ENCODE measurements at regions not wholly inside any gene's neighbourhood (a gene's known extent, or its start where the extent isn't known, plus 50 kb on each side); places are given as distances from the start of the nearest gene placed in this dataset.

DNA sequence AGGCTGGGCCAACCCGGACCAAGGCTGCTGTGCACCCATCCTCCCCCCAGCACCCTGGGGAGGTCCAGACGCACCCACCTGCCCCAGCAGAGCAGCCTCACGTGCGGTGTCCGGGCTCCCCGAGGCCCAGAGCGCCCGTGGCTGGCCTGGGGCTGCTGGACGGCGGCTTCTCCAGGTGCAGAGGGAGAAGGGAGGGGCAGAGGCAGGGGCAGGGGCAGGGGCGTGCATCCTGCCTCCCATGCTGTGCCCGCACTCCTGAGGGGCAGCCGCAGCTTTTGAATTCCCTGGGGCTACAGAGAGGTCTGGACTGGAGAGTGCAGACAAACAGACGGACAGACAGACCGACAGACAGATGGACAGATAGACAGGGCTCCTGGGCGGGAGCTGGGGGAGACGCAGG lies 83.6 kb upstream of the PRR5 start:
- Histone ChIP-seq H3K9me3 (peaks cover 0 to 6% of the 10 kb centered on the region in 2 donors), H3K36me3 (no peaks in the 10 kb centered on the region), H3K4me1 (peaks cover 0 to 9% (median 2%) of the 10 kb centered on the region in 4 donors), H3K27me3 (peaks cover 15% of the 10 kb centered on the region), H3K27ac (no peak overlapping the region), H3K4me3 (no peak overlapping the region)
- intact Hi-C loops (cut with DNase I; ENCODE audit: low total_unique reads) (no loop called here), in situ Hi-C loops (cut with MboI; ENCODE audit: low pct_ligation_motif_present in 1 of 4, low pct_unique_long_range_greater_than_20kb in 1 of 4, low sequenced_read_pairs in 3 of 4) (no loop called here)
- TF ChIP-seq, protein P1, sequence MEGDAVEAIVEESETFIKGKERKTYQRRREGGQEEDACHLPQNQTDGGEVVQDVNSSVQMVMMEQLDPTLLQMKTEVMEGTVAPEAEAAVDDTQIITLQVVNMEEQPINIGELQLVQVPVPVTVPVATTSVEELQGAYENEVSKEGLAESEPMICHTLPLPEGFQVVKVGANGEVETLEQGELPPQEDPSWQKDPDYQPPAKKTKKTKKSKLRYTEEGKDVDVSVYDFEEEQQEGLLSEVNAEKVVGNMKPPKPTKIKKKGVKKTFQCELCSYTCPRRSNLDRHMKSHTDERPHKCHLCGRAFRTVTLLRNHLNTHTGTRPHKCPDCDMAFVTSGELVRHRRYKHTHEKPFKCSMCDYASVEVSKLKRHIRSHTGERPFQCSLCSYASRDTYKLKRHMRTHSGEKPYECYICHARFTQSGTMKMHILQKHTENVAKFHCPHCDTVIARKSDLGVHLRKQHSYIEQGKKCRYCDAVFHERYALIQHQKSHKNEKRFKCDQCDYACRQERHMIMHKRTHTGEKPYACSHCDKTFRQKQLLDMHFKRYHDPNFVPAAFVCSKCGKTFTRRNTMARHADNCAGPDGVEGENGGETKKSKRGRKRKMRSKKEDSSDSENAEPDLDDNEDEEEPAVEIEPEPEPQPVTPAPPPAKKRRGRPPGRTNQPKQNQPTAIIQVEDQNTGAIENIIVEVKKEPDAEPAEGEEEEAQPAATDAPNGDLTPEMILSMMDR (IDR thresholded peaks at IDR 0.05), result no peak
- TF ChIP-seq POLR2A (IDR thresholded peaks at IDR 0.05), result no peak
- TF ChIP-seq EP300 (IDR thresholded peaks at IDR 0.05; ENCODE audit: low read depth), result no peak
- no peak for TF ChIP-seq POLR2AphosphoS5 (IDR thresholded peaks at IDR 0.05)
- no peak for DNase-seq
- 39 to 65% methylated on average over 3 to 17 of the region's 17 CpGs for WGBS, 2 donors (ENCODE audit: low coverage in 1 of 2)

DNA sequence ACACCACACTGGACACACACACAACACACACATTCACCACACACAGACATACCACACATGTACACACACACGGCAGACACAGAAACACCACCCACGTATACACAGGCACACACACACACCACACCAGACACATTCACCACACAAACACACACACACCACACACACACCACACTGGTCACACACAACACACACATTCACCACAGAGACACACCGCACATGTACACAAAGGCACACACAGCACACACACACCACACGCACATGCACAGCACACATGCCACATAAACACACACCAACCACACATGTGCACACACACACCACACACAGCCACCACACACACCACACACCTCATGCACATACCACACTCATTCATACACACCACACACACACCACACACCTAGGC lies 84.2 kb upstream of the PRR5 start:
- WGBS, 2 donors (ENCODE audit: low coverage in 1 of 2), result 91 to 93% methylated on average over 4 of the region's 4 CpGs
- in situ Hi-C loops (cut with MboI; ENCODE audit: low pct_ligation_motif_present in 1 of 4, low pct_unique_long_range_greater_than_20kb in 1 of 4, low sequenced_read_pairs in 3 of 4), result no loop called here
- H3K36me3 ChIP-seq, result no peaks in the 10 kb centered on the region

DNA sequence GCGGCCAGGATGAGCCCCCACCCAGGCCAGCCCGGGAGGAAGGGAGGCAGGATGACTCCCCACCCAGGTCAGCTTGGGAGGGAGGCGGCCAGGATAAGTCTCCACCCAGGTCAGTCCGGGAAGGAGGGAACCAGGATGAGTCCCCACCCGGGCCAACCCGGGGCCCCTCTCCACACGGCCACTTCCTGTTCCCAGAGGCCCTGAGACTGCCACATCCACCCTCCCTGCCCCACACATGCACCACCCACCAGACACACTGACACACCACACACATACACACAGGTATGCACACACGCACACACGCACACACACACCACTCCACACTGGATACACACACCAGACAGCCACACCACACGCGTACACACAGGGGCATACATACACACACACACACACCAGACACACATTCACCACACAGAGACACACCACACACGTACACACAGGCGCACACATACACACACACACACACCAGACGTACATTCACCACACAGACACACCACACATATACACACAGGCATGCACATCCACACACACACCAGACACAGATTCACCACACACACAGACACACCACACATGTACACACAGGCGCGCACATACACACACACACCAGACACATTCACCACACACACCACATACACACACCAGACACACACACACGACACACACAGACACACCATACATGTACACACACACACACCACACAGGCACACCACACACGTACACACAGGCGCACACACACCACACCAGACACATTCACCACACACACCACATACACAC lies 84.9 kb upstream of the PRR5 start:
- intact Hi-C loops (cut with DNase I; ENCODE audit: low total_unique reads) (no loop called here), in situ Hi-C loops (cut with MboI; ENCODE audit: low pct_ligation_motif_present in 1 of 4, low pct_unique_long_range_greater_than_20kb in 1 of 4, low sequenced_read_pairs in 3 of 4) (no loop called here)
- H3K4me1 ChIP-seq, result peaks cover 0 to 9% (median 2%) of the 10 kb centered on the region in 4 donors
- WGBS, 2 donors (ENCODE audit: low coverage in 1 of 2), result 63% methylated on average over 19 of the region's 19 CpGs; no CpG with 5 or more reads in 1 of the 2 donors
- no peak for DNase-seq
- no peak for TF ChIP-seq POLR2AphosphoS5 (IDR thresholded peaks at IDR 0.05)
- TF ChIP-seq, protein P1 (IDR thresholded peaks at IDR 0.05), result no peak
- TF ChIP-seq POLR2A (IDR thresholded peaks at IDR 0.05), result no peak
- no peak for TF ChIP-seq EP300 (IDR thresholded peaks at IDR 0.05; ENCODE audit: low read depth)
- peaks cover 15% of the 10 kb centered on the region for H3K27me3 ChIP-seq
- H3K27ac ChIP-seq, result no peak overlapping the region
- H3K9me3 ChIP-seq, result peaks cover 5 to 15% of the 10 kb centered on the region in 2 donors
- H3K4me3 ChIP-seq, result no peak overlapping the region
- H3K36me3 ChIP-seq, result no peaks in the 10 kb centered on the region

More for the DNA sequence above, 84.2 kb upstream of the PRR5 start:
- DNase-seq, result no peak
- Histone ChIP-seq H3K27ac (no peak overlapping the region), H3K4me3 (no peak overlapping the region), H3K4me1 (peaks cover 0 to 9% (median 2%) of the 10 kb centered on the region in 4 donors), H3K27me3 (peaks cover 15% of the 10 kb centered on the region), H3K9me3 (peaks cover 0 to 7% of the 10 kb centered on the region in 2 donors)
- intact Hi-C loops (cut with DNase I; ENCODE audit: low total_unique reads), result no loop called here
- TF ChIP-seq EP300 (IDR thresholded peaks at IDR 0.05; ENCODE audit: low read depth), result no peak
- TF ChIP-seq, protein P1 (IDR thresholded peaks at IDR 0.05), result no peak
- no peak for TF ChIP-seq POLR2AphosphoS5 (IDR thresholded peaks at IDR 0.05)
- no peak for TF ChIP-seq POLR2A (IDR thresholded peaks at IDR 0.05)

DNA sequence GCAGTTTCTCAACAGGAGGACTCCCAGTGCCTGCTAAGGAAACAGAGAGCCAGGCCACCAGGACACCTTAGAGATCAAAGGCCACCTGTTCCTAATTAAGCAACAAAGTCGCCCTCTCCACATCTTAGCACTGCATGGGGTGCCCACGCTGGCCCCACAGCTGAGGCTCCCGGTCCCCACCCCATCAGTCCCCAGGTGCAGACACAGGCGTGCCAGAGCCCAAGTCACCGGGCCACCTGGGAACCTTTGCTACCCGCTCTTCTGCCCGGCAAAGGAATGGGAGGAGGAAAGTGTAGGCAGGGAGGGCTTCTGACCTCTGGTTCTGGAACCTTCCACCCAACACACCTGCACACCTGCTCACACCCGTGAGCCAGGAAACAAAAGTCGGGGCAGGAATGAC lies 85.5 kb upstream of the PRR5 start:
- in situ Hi-C loops (cut with MboI; ENCODE audit: low pct_ligation_motif_present in 1 of 4, low pct_unique_long_range_greater_than_20kb in 1 of 4, low sequenced_read_pairs in 3 of 4), result no loop called here

More for the DNA sequence above, 85.5 kb upstream of the PRR5 start:
- Histone ChIP-seq H3K4me1 (peaks cover 0 to 9% (median 2%) of the 10 kb centered on the region in 4 donors), H3K27ac (no peak overlapping the region), H3K9me3 (peaks cover 6 to 17% of the 10 kb centered on the region in 2 donors), H3K4me3 (no peak overlapping the region), H3K27me3 (peaks cover 11% of the 10 kb centered on the region), H3K36me3 (no peaks in the 10 kb centered on the region)
- WGBS, 2 donors (ENCODE audit: low coverage in 1 of 2), result 63% methylated on average over 9 of the region's 9 CpGs; no CpG with 5 or more reads in 1 of the 2 donors
- TF ChIP-seq EP300 (IDR thresholded peaks at IDR 0.05; ENCODE audit: low read depth) (no peak), POLR2AphosphoS5 (IDR thresholded peaks at IDR 0.05) (no peak), POLR2A (IDR thresholded peaks at IDR 0.05) (no peak)
- TF ChIP-seq, protein P1 (IDR thresholded peaks at IDR 0.05), result no peak
- intact Hi-C loops (cut with DNase I; ENCODE audit: low total_unique reads), result no loop called here
- DNase-seq, result no peak

Data from transverse colon (tissue), 4 donors.